ENCODE measurements at regions not wholly inside any gene's neighbourhood (a gene's known extent, or its start where the extent isn't known, plus 50 kb on each side); places are given as distances from the start of the nearest gene placed in this dataset.

GRCh38 chr15:46496491-46497115 is 861.8 kb downstream of the SQOR start:
- no peak for TF ChIP-seq CTCF (IDR thresholded peaks at IDR 0.05)
- no peak for TF ChIP-seq POLR2A (IDR thresholded peaks at IDR 0.05)

Data from adrenal gland (tissue), 5 donors.